ENCODE measurements at regions not wholly inside any gene's neighbourhood (a gene's known extent, or its start where the extent isn't known, plus 50 kb on each side); places are given as distances from the start of the nearest gene placed in this dataset.

- TF ChIP-seq CTCF (IDR thresholded peaks at IDR 0.05; ENCODE audit: low read depth, low read length): no peak
- H3K4me3 ChIP-seq (ENCODE audit: low read depth, low read length): no peak overlapping the region
Measured at GRCh38 chr1:199735660-199736059, 291.9 kb upstream of the NR5A2 start.

- TF ChIP-seq CTCF (IDR thresholded peaks at IDR 0.05; ENCODE audit: low read depth, low read length): no peak
- H3K4me3 ChIP-seq (ENCODE audit: low read depth, low read length): no peak overlapping the region
Measured at GRCh38 chr1:199736646-199737045, 290.9 kb upstream of the NR5A2 start.

DNA sequence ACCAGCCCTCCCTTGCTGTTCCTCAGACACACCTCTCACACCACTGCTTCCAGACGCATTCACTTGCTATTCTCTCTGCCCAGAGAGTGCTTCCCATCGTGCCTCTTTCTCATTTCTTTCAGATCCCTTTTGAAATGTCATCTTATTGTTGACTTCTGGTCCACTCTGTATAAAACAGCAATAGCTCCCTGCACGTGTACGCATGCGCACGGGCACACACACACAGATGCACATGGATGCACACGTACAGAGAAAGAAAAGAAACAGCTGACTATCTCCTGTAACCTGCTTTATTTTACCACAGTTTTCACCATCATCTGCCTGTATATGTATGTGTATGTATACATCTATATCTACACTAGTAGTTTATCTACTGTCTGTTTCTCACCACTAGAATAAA is 285.9 kb upstream of the NR5A2 start:
- TF ChIP-seq CTCF (IDR thresholded peaks at IDR 0.05; ENCODE audit: low read depth, low read length): no peak
- no peak overlapping the region for H3K4me3 ChIP-seq (ENCODE audit: low read depth, low read length)

GRCh38 chr1:199742547-199742946 is 285.0 kb upstream of the NR5A2 start:
- H3K4me3 ChIP-seq (ENCODE audit: low read depth, low read length): no peak overlapping the region
- TF ChIP-seq CTCF (IDR thresholded peaks at IDR 0.05; ENCODE audit: low read depth, low read length): no peak

DNA sequence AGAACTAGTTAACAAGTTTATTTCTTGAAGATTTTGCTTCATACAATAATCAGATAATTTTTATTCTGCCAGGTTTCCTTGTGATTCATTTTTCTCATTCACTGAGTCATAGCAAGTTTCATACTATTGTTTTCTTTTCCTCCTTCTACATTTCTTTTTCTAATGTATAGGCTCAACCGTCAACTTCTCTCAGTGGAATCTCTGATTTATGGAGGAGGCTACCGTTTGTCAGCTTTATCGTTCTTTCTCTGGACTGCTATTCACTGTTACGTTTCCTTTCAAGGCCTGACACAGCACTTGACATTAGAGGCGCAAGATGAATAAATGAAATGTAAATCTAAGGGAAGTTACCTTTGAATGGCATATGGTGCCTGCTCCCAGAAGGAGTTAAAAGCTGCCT is 284.3 kb upstream of the NR5A2 start:
- no peak overlapping the region for H3K4me3 ChIP-seq (ENCODE audit: low read depth, low read length)
- no peak for TF ChIP-seq CTCF (IDR thresholded peaks at IDR 0.05; ENCODE audit: low read depth, low read length)

DNA sequence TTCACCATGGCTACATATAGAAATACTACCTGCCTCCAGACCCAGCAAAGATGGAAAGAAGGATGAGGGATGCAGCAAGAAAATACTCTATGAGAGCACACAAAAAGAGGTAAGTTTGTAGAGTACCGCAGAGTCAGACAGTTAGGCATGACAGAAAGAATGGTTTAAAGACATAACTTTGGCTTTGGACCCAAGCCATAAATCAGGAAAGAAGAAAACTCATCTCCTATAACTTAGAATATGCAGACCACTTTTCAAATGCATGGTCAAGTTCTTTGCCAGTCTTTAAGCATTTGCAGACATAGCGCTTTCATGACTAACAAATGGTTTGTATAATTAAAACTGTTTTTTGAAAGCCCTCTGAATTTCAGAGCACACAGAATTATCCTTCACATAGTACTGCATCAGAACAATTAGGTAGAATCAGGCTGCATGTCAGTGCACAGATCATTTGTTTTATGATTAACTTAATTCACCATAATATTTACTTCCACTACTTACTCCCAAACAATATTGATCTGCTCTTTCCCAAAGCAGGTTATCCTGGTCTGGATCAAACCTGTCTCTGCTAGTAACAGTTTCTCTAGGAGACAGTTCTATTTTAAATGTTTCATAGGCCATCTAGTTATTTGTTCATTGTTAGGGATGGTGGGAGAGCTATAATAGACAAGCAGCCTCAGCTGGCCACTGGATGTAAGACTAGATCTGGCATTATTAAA is 280.7 kb upstream of the NR5A2 start:
- TF ChIP-seq CTCF (IDR thresholded peaks at IDR 0.05; ENCODE audit: low read depth, low read length): no peak
- no peak overlapping the region for H3K4me3 ChIP-seq (ENCODE audit: low read depth, low read length)

GRCh38 chr1:199747984-199748383 is 279.5 kb upstream of the NR5A2 start:
- TF ChIP-seq CTCF (IDR thresholded peaks at IDR 0.05; ENCODE audit: low read depth, low read length): no peak
- H3K4me3 ChIP-seq (ENCODE audit: low read depth, low read length): no peak overlapping the region
